HEK293 (cell line): ENCODE measurements at regions not wholly inside any gene's neighbourhood (a gene's known extent, or its start where the extent isn't known, plus 50 kb on each side); places are given as distances from the start of the nearest gene placed in this dataset.

ENCODE experiments used
- CTCF ChIA-PET: fragments of 350-600 bp; formaldehyde crosslinking; extraction: SDS; loops from one replicate; lab custom pipeline; 2021; ENCODE audit warnings: antibody characterized with exemption; lab: Yijun Ruan, JAX
- POLR2A ChIA-PET: fragments of 300-600 bp; formaldehyde crosslinking; extraction: SDS; loops from one replicate; lab custom pipeline; 2020; ENCODE audit warnings: antibody characterized with exemption, inconsistent platforms; lab: Yijun Ruan, JAX
- H3K27ac ChIP-seq: fragments of 200-500 bp; sonication (Bioruptor generic); 2 replicates; pipeline ENCODE4 v1.5.1; 2014; ENCODE audit warnings: low read depth, low read length, control low read depth, inconsistent platforms; ENCODE audit errors: extremely low read depth
- H3K36me3 ChIP-seq, 2 experiments: fragments of 200-500 bp in 1 of 2; sonication (Bioruptor generic) in 1 of 2; 1 replicate in 1 of 2; 2 replicates in 1 of 2; pipeline ENCODE4 v1.5.1; 2014 to 2017; ENCODE audit warnings: inconsistent platforms in 2 of 2, low read length in 2 of 2; ENCODE audit not compliant: control insufficient read depth in 2 of 2, insufficient read depth in 1 of 2
- H3K4me1 ChIP-seq: fragments of 200-500 bp; sonication (Bioruptor generic); 2 replicates; pipeline ENCODE4 v1.5.1; 2014; ENCODE audit warnings: mild to moderate bottlenecking, low read length, inconsistent platforms; ENCODE audit not compliant: control insufficient read depth, insufficient read depth
- H3K4me3 ChIP-seq: 2 replicates; pipeline ENCODE4 v1.5.1; 2011; ENCODE audit warnings: low read depth, mild to moderate bottlenecking, control low read depth, low read length, moderate library complexity
- H3K9me3 ChIP-seq: fragments of 200-500 bp; sonication (Bioruptor generic); 2 replicates; pipeline ENCODE4 v1.5.1; 2014; ENCODE audit warnings: low read depth, low read length, inconsistent platforms; ENCODE audit not compliant: control insufficient read depth, insufficient read depth
- BCL11A ChIP-seq: fragments of 450-650 bp; formaldehyde crosslinking; IDR thresholded peaks from 2 replicates; pipeline ENCODE4 v1.5.1; 2016; ENCODE audit warnings: low read depth, missing biosample characterization, missing genetic modification characterization
- GLI2 ChIP-seq: fragments of 450-650 bp; formaldehyde crosslinking; IDR thresholded peaks from 2 replicates; pipeline ENCODE4; 2017; ENCODE audit warnings: missing biosample characterization, missing genetic modification characterization, low read depth, borderline replicate concordance
- GLIS2 ChIP-seq: fragments of 450-650 bp; formaldehyde crosslinking; IDR thresholded peaks from 2 replicates; pipeline ENCODE4 v1.5.1; 2016; ENCODE audit warnings: missing biosample characterization, missing genetic modification characterization
- IKZF3 ChIP-seq: fragments of 450-650 bp; IDR thresholded peaks from 2 replicates; pipeline ENCODE4 v1.5.0; 2018; ENCODE audit warnings: missing biosample characterization, mild to moderate bottlenecking, missing genetic modification characterization, moderate library complexity
- INSM2 ChIP-seq: fragments of 450-650 bp; formaldehyde crosslinking; IDR thresholded peaks from 2 replicates; pipeline ENCODE4 v1.5.1; 2016; ENCODE audit warnings: missing biosample characterization, missing genetic modification characterization
- OSR2 ChIP-seq: fragments of 450-650 bp; formaldehyde crosslinking; IDR thresholded peaks from 2 replicates; pipeline ENCODE4 v1.5.1; 2016; ENCODE audit warnings: missing biosample characterization, missing genetic modification characterization
- SP7 ChIP-seq: fragments of 450-650 bp; formaldehyde crosslinking; IDR thresholded peaks from 2 replicates; pipeline ENCODE4 v1.5.1; 2016; ENCODE audit warnings: missing biosample characterization, missing genetic modification characterization
- YY1 ChIP-seq: fragments of 450-650 bp; formaldehyde crosslinking; IDR thresholded peaks from 2 replicates; pipeline ENCODE4 v1.5.1; 2018; ENCODE audit warnings: missing biosample characterization, missing genetic modification characterization
- ZBTB1 ChIP-seq: fragments of 450-650 bp; formaldehyde crosslinking; IDR thresholded peaks from 2 replicates; pipeline ENCODE4 v1.5.1; 2016; ENCODE audit warnings: missing biosample characterization, missing genetic modification characterization
- ZNF132 ChIP-seq: fragments of 450-650 bp; formaldehyde crosslinking; IDR thresholded peaks from 2 replicates; pipeline ENCODE4 v1.5.1; 2017; ENCODE audit warnings: missing biosample characterization, missing genetic modification characterization, borderline replicate concordance
- ZNF169 ChIP-seq: fragments of 450-650 bp; formaldehyde crosslinking; IDR thresholded peaks from 2 replicates; pipeline ENCODE4 v1.5.1; 2016; ENCODE audit warnings: missing biosample characterization, missing genetic modification characterization
- ZNF274 ChIP-seq, 2 experiments: fragments of 200-500 bp in 1 of 2; fragments of 450-650 bp in 1 of 2; sonication (Bioruptor generic) in 1 of 2; formaldehyde crosslinking in 1 of 2; IDR thresholded peaks; 2 replicates each; pipeline versions ENCODE4 v1.5.1 to v1.6.1; 2014 to 2016; ENCODE audit warnings: borderline replicate concordance in 1 of 2, inconsistent platforms in 1 of 2, low read length in 1 of 2, missing biosample characterization in 1 of 2, missing genetic modification characterization in 1 of 2
- ZNF324 ChIP-seq: fragments of 450-650 bp; formaldehyde crosslinking; IDR thresholded peaks from 2 replicates; pipeline ENCODE4 v1.5.1; 2016; ENCODE audit warnings: missing biosample characterization, missing genetic modification characterization
- ZNF354C ChIP-seq: fragments of 450-650 bp; formaldehyde crosslinking; IDR thresholded peaks from 2 replicates; pipeline ENCODE4 v1.5.1; 2016; ENCODE audit warnings: missing biosample characterization, missing genetic modification characterization, low read depth, borderline replicate concordance
- ZNF366 ChIP-seq: fragments of 450-650 bp; formaldehyde crosslinking; conservative IDR thresholded peaks from 2 replicates; pipeline ENCODE4 v1.5.1; 2016; ENCODE audit warnings: missing biosample characterization, missing genetic modification characterization
- ZNF433 ChIP-seq: fragments of 450-650 bp; formaldehyde crosslinking; IDR thresholded peaks from 2 replicates; pipeline ENCODE4 v1.5.1; 2016; ENCODE audit warnings: missing biosample characterization, missing genetic modification characterization, low read depth
- ZNF521 ChIP-seq: fragments of 450-650 bp; formaldehyde crosslinking; IDR thresholded peaks from 2 replicates; pipeline ENCODE4 v1.5.1; 2017; ENCODE audit warnings: missing biosample characterization, mild to moderate bottlenecking, missing genetic modification characterization
- ZNF544 ChIP-seq: fragments of 450-650 bp; formaldehyde crosslinking; IDR thresholded peaks from 2 replicates; pipeline ENCODE4 v1.5.0; 2017; ENCODE audit warnings: missing biosample characterization, missing genetic modification characterization
- ZNF561 ChIP-seq: fragments of 450-650 bp; IDR thresholded peaks from 2 replicates; pipeline ENCODE4 v1.5.1; 2018; ENCODE audit warnings: missing biosample characterization, missing genetic modification characterization, borderline replicate concordance
- ZNF610 ChIP-seq: fragments of 450-650 bp; formaldehyde crosslinking; IDR thresholded peaks from 2 replicates; pipeline ENCODE4 v1.5.1; 2016; ENCODE audit warnings: missing biosample characterization, missing genetic modification characterization, borderline replicate concordance
- ZNF624 ChIP-seq: fragments of 450-650 bp; formaldehyde crosslinking; IDR thresholded peaks from 2 replicates; pipeline ENCODE4 v1.5.1; 2017; ENCODE audit warnings: missing biosample characterization, missing genetic modification characterization
- ZNF660 ChIP-seq: fragments of 450-650 bp; IDR thresholded peaks from 2 replicates; pipeline ENCODE4 v1.5.1; 2018; ENCODE audit warnings: missing biosample characterization, mild to moderate bottlenecking, missing genetic modification characterization
- ZNF664 ChIP-seq: fragments of 450-650 bp; formaldehyde crosslinking; IDR thresholded peaks from 2 replicates; pipeline ENCODE4 v1.5.1; 2016; ENCODE audit warnings: missing biosample characterization, missing genetic modification characterization
- ZNF677 ChIP-seq: fragments of 450-650 bp; IDR thresholded peaks from 2 replicates; pipeline ENCODE4 v1.5.0; 2018; ENCODE audit warnings: missing biosample characterization, mild to moderate bottlenecking, missing genetic modification characterization, moderate library complexity
- ZSCAN16 ChIP-seq: fragments of 450-650 bp; formaldehyde crosslinking; IDR thresholded peaks from 2 replicates; pipeline ENCODE4 v1.5.1; 2016; ENCODE audit warnings: missing biosample characterization, missing genetic modification characterization
- TF ChIP-seq, protein P1 (sequence below): fragments of 450-650 bp; formaldehyde crosslinking; IDR thresholded peaks from 2 replicates; pipeline ENCODE4; 2016; ENCODE audit warnings: missing biosample characterization, missing genetic modification characterization
- TF ChIP-seq, protein P2 (sequence below): fragments of 450-650 bp; formaldehyde crosslinking; IDR thresholded peaks from 2 replicates; pipeline ENCODE4 v1.5.1; 2017; ENCODE audit warnings: missing biosample characterization, missing genetic modification characterization
- TF ChIP-seq, protein P3 (sequence below): fragments of 450-650 bp; IDR thresholded peaks from 2 replicates; pipeline ENCODE4 v1.5.1; 2018; ENCODE audit warnings: missing biosample characterization, mild to moderate bottlenecking, missing genetic modification characterization

GRCh38 chr3:118809696-118810498 is 224.7 kb downstream of the IGSF11 start:
- Histone ChIP-seq H3K27ac (no peak overlapping the region), H3K36me3 (no peaks in the 10 kb centered on the region), H3K4me1 (no peaks in the 10 kb centered on the region), H3K9me3 (no peaks in the 10 kb centered on the region), H3K4me3 (no peak overlapping the region)
- POLR2A ChIA-PET = no interaction called here
- TF ChIP-seq ZNF274 (IDR thresholded peaks at IDR 0.05; ENCODE audit: low read length) = no peak
- no peak for TF ChIP-seq ZNF274 (tag by site-specific recombination; IDR thresholded peaks at IDR 0.05; ENCODE audit: borderline replicate concordance)
- no peak for TF ChIP-seq GLI2
- TF ChIP-seq ZNF366 = no peak
- TF ChIP-seq ZNF354C (tag by site-specific recombination) = no peak
- no peak for TF ChIP-seq ZNF433
- no peak for TF ChIP-seq ZNF169 (tag by site-specific recombination)
- TF ChIP-seq ZNF521 (tag by site-specific recombination) = no peak
- TF ChIP-seq YY1 (tag by site-specific recombination) = no peak
- no peak for TF ChIP-seq ZNF324
- no peak for TF ChIP-seq OSR2 (tag by site-specific recombination)
- TF ChIP-seq ZNF544 (tag by site-specific recombination) = no peak
- no peak for TF ChIP-seq ZSCAN16 (tag by site-specific recombination)
- CTCF ChIA-PET = interaction anchor here (1.0 kb wide), 1 partner anchor 12 kb away, joined by 3 read pairs; no protein-coding TSS in a partner anchor

- ChIA-PET POLR2A (no interaction called here), CTCF (no interaction called here)
- no peak overlapping the region for H3K27ac ChIP-seq
- H3K4me1 ChIP-seq = no peaks in the 10 kb centered on the region
- no peaks in the 10 kb centered on the region for H3K36me3 ChIP-seq
- H3K9me3 ChIP-seq = no peaks in the 10 kb centered on the region
- H3K4me3 ChIP-seq = no peak overlapping the region
- TF ChIP-seq IKZF3 (tag by site-specific recombination) (no peak), GLIS2 (tag by site-specific recombination) (no peak), ZNF677 (tag by site-specific recombination) (no peak), BCL11A (no peak), ZNF132 (tag by site-specific recombination) (no peak), ZBTB1 (tag by site-specific recombination) (no peak), ZNF660 (tag by site-specific recombination) (no peak), INSM2 (tag by site-specific recombination) (no peak), ZNF624 (no peak), SP7 (tag by site-specific recombination) (no peak), ZNF664 (no peak), ZNF561 (tag by site-specific recombination) (no peak), ZNF610 (tag by site-specific recombination) (no peak)
- TF ChIP-seq, protein P1, sequence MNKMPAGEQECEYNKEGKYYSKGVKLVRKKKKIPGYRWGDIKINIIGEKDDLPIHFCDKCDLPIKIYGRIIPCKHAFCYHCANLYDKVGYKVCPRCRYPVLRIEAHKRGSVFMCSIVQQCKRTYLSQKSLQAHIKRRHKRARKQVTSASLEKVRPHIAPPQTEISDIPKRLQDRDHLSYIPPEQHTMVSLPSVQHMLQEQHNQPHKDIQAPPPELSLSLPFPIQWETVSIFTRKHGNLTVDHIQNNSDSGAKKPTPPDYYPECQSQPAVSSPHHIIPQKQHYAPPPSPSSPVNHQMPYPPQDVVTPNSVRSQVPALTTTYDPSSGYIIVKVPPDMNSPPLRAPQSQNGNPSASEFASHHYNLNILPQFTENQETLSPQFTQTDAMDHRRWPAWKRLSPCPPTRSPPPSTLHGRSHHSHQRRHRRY (tag by site-specific recombination) = no peak
- TF ChIP-seq, protein P2, sequence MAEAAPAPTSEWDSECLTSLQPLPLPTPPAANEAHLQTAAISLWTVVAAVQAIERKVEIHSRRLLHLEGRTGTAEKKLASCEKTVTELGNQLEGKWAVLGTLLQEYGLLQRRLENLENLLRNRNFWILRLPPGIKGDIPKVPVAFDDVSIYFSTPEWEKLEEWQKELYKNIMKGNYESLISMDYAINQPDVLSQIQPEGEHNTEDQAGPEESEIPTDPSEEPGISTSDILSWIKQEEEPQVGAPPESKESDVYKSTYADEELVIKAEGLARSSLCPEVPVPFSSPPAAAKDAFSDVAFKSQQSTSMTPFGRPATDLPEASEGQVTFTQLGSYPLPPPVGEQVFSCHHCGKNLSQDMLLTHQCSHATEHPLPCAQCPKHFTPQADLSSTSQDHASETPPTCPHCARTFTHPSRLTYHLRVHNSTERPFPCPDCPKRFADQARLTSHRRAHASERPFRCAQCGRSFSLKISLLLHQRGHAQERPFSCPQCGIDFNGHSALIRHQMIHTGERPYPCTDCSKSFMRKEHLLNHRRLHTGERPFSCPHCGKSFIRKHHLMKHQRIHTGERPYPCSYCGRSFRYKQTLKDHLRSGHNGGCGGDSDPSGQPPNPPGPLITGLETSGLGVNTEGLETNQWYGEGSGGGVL (tag by site-specific recombination) = no peak
- TF ChIP-seq, protein P3, sequence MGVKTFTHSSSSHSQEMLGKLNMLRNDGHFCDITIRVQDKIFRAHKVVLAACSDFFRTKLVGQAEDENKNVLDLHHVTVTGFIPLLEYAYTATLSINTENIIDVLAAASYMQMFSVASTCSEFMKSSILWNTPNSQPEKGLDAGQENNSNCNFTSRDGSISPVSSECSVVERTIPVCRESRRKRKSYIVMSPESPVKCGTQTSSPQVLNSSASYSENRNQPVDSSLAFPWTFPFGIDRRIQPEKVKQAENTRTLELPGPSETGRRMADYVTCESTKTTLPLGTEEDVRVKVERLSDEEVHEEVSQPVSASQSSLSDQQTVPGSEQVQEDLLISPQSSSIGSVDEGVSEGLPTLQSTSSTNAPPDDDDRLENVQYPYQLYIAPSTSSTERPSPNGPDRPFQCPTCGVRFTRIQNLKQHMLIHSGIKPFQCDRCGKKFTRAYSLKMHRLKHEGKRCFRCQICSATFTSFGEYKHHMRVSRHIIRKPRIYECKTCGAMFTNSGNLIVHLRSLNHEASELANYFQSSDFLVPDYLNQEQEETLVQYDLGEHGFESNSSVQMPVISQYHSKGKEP (tag by site-specific recombination) = no peak
Measured at GRCh38 chr3:118810499-118811035, 224.1 kb downstream of the IGSF11 start.
